Bronchial epithelial cell (primary cell): ENCODE measurements at regions not wholly inside any gene's neighbourhood (a gene's known extent, or its start where the extent isn't known, plus 50 kb on each side); places are given as distances from the start of the nearest gene placed in this dataset.

ENCODE experiments used
- DNase-seq: peaks from one replicate; pipeline ENCODE4 v3.0.0-alpha.2; 2010; ENCODE audit warnings: low read depth
- FAIRE-seq: peaks from 2 replicates; lab custom pipeline; 2011; peaks lifted over from hg19 to GRCh38; lab: Jason Lieb, UNC
- H3K27me3 ChIP-seq: 2 replicates; pipeline ENCODE4 v1.5.1; 2011; ENCODE audit warnings: low read length; ENCODE audit not compliant: control insufficient read depth, insufficient read depth
- H3K36me3 ChIP-seq: 2 replicates; pipeline ENCODE4 v1.5.1; 2011; ENCODE audit warnings: low read length; ENCODE audit not compliant: control insufficient read depth, insufficient read depth
- H3K4me3 ChIP-seq: 2 replicates; pipeline ENCODE4 v1.5.1; 2011; ENCODE audit warnings: mild to moderate bottlenecking, low read depth, low read length, control low read depth
- CTCF ChIP-seq: IDR thresholded peaks from 2 replicates; pipeline ENCODE4 v1.5.1; 2011; ENCODE audit warnings: mild to moderate bottlenecking, moderate library complexity, low read length, control low read depth, inconsistent platforms; ENCODE audit not compliant: insufficient read depth, severe bottlenecking

GRCh38 chr1:80607064-80607463 lies 1193.7 kb upstream of the ADGRL2 start:
- no peak for TF ChIP-seq CTCF
- no peak for DNase-seq
- Histone ChIP-seq H3K27me3 (no peaks in the 10 kb centered on the region), H3K4me3 (no peak overlapping the region), H3K36me3 (no peaks in the 10 kb centered on the region)
- no peak for FAIRE-seq

GRCh38 chr1:80594013-80594412 lies 1206.7 kb upstream of the ADGRL2 start:
- FAIRE-seq (no peak), DNase-seq (peak; percentile 18)
- H3K36me3 ChIP-seq: no peaks in the 10 kb centered on the region
- H3K27me3 ChIP-seq: no peaks in the 10 kb centered on the region
- H3K4me3 ChIP-seq: no peak overlapping the region
- TF ChIP-seq CTCF: no peak

DNA sequence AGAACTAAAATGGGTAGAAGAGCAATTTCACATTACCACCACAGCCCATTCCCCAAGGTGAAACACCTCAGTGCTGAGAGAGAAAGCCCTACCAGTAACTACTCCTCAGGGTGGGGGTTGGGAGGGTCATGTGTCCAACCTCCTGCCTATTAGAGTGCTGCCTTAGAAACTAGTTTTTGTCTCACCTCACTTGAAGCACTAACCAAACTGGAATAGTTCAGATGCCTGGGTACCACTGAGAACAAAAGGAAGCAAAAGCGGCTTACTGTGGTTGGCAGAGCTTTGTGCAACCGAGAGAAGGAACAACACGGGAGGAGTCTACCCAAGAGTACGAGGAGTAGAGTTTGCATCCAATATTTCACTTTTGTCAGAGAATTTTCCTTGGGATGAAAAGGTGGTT lies 1207.5 kb upstream of the ADGRL2 start:
- DNase-seq (no peak), FAIRE-seq (no peak)
- Histone ChIP-seq H3K27me3 (no peaks in the 10 kb centered on the region), H3K4me3 (no peak overlapping the region), H3K36me3 (no peaks in the 10 kb centered on the region)
- TF ChIP-seq CTCF: no peak

DNA sequence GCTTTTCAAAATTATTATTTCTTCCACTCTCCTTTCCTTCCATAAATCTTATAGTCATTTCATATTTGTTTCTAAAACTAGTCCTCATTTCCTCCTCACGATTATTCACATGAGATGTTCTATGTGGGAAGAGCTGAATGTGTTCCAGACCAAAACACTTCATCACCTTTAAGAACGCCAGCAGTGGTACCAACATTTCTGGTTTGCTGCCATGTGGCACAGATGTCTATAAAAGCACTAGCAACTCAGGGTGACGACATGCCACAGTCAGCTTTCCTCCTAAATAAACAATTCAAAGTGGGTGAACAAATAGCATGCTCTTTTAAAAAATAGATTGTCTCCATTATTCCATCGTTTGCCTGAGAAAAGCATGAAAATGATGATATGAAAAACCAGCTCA lies 1217.8 kb upstream of the ADGRL2 start:
- no peak for TF ChIP-seq CTCF
- no peak for DNase-seq
- no peak for FAIRE-seq
- H3K4me3 ChIP-seq: no peak overlapping the region
- no peaks in the 10 kb centered on the region for H3K27me3 ChIP-seq
- no peaks in the 10 kb centered on the region for H3K36me3 ChIP-seq

DNA sequence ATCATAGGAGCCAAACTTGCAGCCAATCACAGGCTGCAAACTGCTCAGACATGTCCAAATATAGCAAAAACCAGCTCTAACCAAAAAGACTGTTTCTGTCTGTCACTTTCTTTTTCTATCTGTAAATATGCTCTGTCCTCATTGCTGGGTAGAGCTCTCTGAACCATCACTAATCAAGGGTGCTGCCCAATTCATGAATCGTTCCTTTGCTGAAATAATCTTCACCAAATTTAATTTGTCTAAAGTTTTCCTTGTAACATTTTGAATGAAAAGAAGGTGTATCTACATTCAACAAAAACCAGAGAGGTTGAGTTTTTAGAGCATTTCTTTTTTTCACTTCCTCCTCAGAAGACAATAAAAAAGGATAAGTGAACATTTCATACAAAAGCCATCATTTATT lies 1221.7 kb upstream of the ADGRL2 start:
- FAIRE-seq: no peak
- no peak for TF ChIP-seq CTCF
- H3K36me3 ChIP-seq: no peaks in the 10 kb centered on the region
- no peak for DNase-seq
- no peaks in the 10 kb centered on the region for H3K27me3 ChIP-seq
- no peak overlapping the region for H3K4me3 ChIP-seq

DNA sequence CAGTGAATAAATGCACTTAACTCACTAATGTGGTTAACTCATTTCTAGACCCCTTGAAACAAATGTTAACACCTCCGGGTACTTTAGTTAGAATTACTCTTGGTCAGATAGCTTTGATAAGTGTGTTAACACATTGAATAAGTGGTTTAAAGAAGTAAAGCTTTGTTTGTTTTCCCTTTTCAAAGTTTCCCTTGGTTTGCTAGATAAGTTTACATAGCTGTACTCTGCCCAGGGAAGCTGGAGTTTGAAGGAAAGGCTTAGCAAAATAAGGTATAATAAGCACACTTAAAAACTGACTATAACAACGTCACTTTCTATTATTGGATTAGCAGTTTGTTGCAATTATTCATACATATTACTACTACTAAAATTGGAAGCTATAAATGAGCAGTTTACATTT lies 1233.9 kb upstream of the ADGRL2 start:
- no peak for TF ChIP-seq CTCF
- Histone ChIP-seq H3K4me3 (no peak overlapping the region), H3K27me3 (no peaks in the 10 kb centered on the region), H3K36me3 (no peaks in the 10 kb centered on the region)
- DNase-seq (no peak), FAIRE-seq (no peak)
